Naive thymus-derived CD4-positive, alpha-beta T cell (primary cell): ENCODE measurements at regions not wholly inside any gene's neighbourhood (a gene's known extent, or its start where the extent isn't known, plus 50 kb on each side); places are given as distances from the start of the nearest gene placed in this dataset.

Experiments used
- ATAC-seq: fragments of 150-1000 bp; cut with Tn5 transposase; 2 replicates; pipeline ENCODE4 v1.10.0; 2021; ENCODE audit warnings: mild to moderate bottlenecking, moderate library complexity
- CTCF ChIA-PET: fragments of 350-600 bp; sonication (Branson Sonifier 250); formaldehyde crosslinking; loops from one replicate; lab custom pipeline; 2021; ENCODE audit warnings: antibody characterized with exemption; lab: Charles Lee
- POLR2A ChIA-PET: fragments of 350-600 bp; sonication (Branson Sonifier 250); formaldehyde crosslinking; loops from one replicate; lab custom pipeline; 2021; ENCODE audit warnings: antibody characterized with exemption, inconsistent platforms; lab: Charles Lee
- DNase-seq, 9 donors: peaks; one replicate each; pipeline versions ENCODE4 v3.0.0 to v3.0.0-alpha.2; 2020 to 2022; ENCODE audit warnings: mixed read lengths in 1 of 9
- H3K27ac ChIP-seq: one replicate; pipeline ENCODE4 v1.7.0; 2013; ENCODE audit warnings: mild to moderate bottlenecking, low read depth, low read length, moderate library complexity
- H3K27me3 ChIP-seq, 2 donors: one replicate each; pipeline ENCODE4 v1.7.0; 2013; ENCODE audit warnings: low read length in 2 of 2, mild to moderate bottlenecking in 2 of 2, moderate library complexity in 2 of 2; ENCODE audit not compliant: control insufficient read depth in 2 of 2, insufficient read depth in 2 of 2
- H3K36me3 ChIP-seq, 3 experiments: 1 replicate in 2 of 3; 2 replicates in 1 of 3; pipeline ENCODE4 v1.7.0; 2013; ENCODE audit warnings: low read length in 3 of 3, mild to moderate bottlenecking in 3 of 3, moderate library complexity in 1 of 3; ENCODE audit not compliant: insufficient read depth in 3 of 3, control insufficient read depth in 2 of 3
- H3K4me1 ChIP-seq, 2 donors: one replicate each; pipeline ENCODE4 v1.7.0; 2013; ENCODE audit warnings: low read length in 2 of 2, mild to moderate bottlenecking in 2 of 2, moderate library complexity in 1 of 2; ENCODE audit not compliant: control insufficient read depth in 2 of 2, insufficient read depth in 2 of 2
- H3K4me3 ChIP-seq: 2 replicates; pipeline ENCODE4 v1.7.0; 2013; ENCODE audit warnings: mild to moderate bottlenecking, low read length
- H3K9me3 ChIP-seq, 3 experiments: 1 replicate in 2 of 3; 2 replicates in 1 of 3; pipeline ENCODE4 v1.7.0; 2013; ENCODE audit warnings: low read length in 3 of 3; ENCODE audit not compliant: control insufficient read depth in 2 of 3
- H3K27ac Mint-ChIP-seq, 9 donors: one replicate each; pipeline ENCODE4 v1.8.0; 2020 to 2022; ENCODE audit warnings: mixed read lengths in 9 of 9, mild to moderate bottlenecking in 8 of 9, moderate library complexity in 5 of 9, inconsistent platforms in 2 of 9
- H3K27me3 Mint-ChIP-seq, 5 donors: one replicate each; pipeline ENCODE4 v1.8.0; 2021 to 2022; ENCODE audit warnings: mixed read lengths in 5 of 5, mild to moderate bottlenecking in 1 of 5
- H3K36me3 Mint-ChIP-seq, 5 donors: one replicate each; pipeline ENCODE4 v1.8.0; 2020 to 2022; ENCODE audit warnings: mixed read lengths in 5 of 5, mild to moderate bottlenecking in 3 of 5, inconsistent platforms in 1 of 5
- H3K4me1 Mint-ChIP-seq, 7 donors: one replicate each; pipeline ENCODE4 v1.8.0; 2020 to 2022; ENCODE audit warnings: mixed read lengths in 7 of 7, mild to moderate bottlenecking in 3 of 7, inconsistent platforms in 1 of 7
- H3K4me3 Mint-ChIP-seq, 10 donors: one replicate each; pipeline ENCODE4 v1.8.0; 2020 to 2022; ENCODE audit warnings: mild to moderate bottlenecking in 10 of 10, mixed read lengths in 10 of 10, moderate library complexity in 6 of 10, inconsistent platforms in 2 of 10
- H3K9me3 Mint-ChIP-seq, 11 donors: one replicate each; pipeline ENCODE4 v1.8.0; 2020 to 2022; ENCODE audit warnings: mixed read lengths in 11 of 11, mild to moderate bottlenecking in 4 of 11, inconsistent platforms in 1 of 11, moderate library complexity in 1 of 11
- intact Hi-C, 2 donors: fragments of 100-400 bp; cut with micrococcal nuclease; formaldehyde crosslinking; loops; one replicate each; pipeline ENCODE4 v1.15.1; 2023

GRCh38 chr3:25015599-25015998 is 412.5 kb upstream of the RARB start:
- no peak for ATAC-seq
- ChIA-PET POLR2A (no interaction called here), CTCF (no interaction called here)
- H3K27ac ChIP-seq, result no peak overlapping the region
- no peaks in the 10 kb centered on the region for H3K4me1 ChIP-seq
- H3K36me3 ChIP-seq, result no peaks in the 10 kb centered on the region
- peaks cover 0 to 11% (median 0%) of the 10 kb centered on the region in 5 donors for H3K27me3 Mint-ChIP-seq
- peaks cover 0 to 13% (median 2%) of the 10 kb centered on the region in 11 donors for H3K9me3 Mint-ChIP-seq
- H3K9me3 ChIP-seq, result no peaks in the 10 kb centered on the region
- no peaks in the 10 kb centered on the region for H3K4me1 Mint-ChIP-seq
- no peaks in the 10 kb centered on the region for H3K27me3 ChIP-seq
- no peak for DNase-seq
- no peak overlapping the region for H3K4me3 ChIP-seq
- no peaks in the 10 kb centered on the region for H3K36me3 Mint-ChIP-seq
- no peak overlapping the region for H3K27ac Mint-ChIP-seq
- intact Hi-C loops, result no loop called here
- no peak overlapping the region for H3K4me3 Mint-ChIP-seq

DNA sequence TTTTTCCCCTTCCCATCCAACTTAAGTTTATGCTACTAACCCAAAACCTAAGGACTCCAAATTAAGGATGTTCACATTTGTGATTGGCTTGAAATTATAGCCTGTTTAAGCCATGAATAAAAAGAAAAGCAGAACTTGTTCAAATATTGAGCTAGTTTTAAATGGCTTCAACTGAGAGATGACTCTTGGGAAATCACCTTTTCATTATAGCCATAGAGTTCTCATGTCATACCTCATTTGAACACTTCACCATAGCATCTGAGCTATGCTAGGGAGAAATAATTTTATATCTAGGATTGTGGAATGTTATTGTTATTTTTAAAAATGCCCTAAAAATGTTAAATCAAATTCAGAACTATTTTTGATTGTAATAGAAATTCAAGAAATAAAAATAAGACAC is 409.2 kb upstream of the RARB start:
- no peak overlapping the region for H3K27ac Mint-ChIP-seq
- POLR2A ChIA-PET, result no interaction called here

DNA sequence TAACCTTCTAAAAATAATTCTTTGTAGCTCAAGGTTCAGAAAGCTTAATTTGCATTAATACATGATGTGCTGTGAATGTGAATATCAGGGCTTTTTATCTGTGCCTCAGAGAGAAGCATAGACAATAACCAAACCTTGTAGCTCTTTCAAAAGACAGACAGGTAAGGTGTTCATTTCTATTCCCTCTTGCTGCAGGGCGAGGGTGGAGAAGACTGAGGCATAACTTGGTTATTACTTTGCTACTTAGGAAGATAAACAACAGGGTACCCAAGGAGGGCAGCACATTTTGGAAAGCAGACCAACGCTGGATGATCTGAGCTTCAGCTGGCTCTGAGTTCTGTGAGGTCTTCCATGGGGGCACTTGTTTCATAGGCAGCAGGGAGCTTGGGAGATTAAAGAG is 408.6 kb upstream of the RARB start:
- Histone ChIP-seq H3K4me1 (no peaks in the 10 kb centered on the region), H3K27me3 (no peaks in the 10 kb centered on the region), H3K36me3 (no peaks in the 10 kb centered on the region), H3K27ac (no peak overlapping the region), H3K9me3 (no peaks in the 10 kb centered on the region), H3K4me3 (no peak overlapping the region)
- Mint-ChIP-seq H3K4me3 (no peak overlapping the region), H3K36me3 (no peaks in the 10 kb centered on the region), H3K4me1 (no peaks in the 10 kb centered on the region), H3K27me3 (no peaks in the 10 kb centered on the region), H3K9me3 (peaks cover 0 to 6% (median 1%) of the 10 kb centered on the region in 11 donors), H3K27ac (no peak overlapping the region)
- ATAC-seq (no peak), DNase-seq (no peak)
- intact Hi-C loops, result no loop called here
- ChIA-PET POLR2A (no interaction called here), CTCF (no interaction called here)

More for the DNA sequence above, 409.2 kb upstream of the RARB start:
- Histone ChIP-seq H3K4me1 (no peaks in the 10 kb centered on the region), H3K36me3 (no peaks in the 10 kb centered on the region), H3K4me3 (no peak overlapping the region), H3K27ac (no peak overlapping the region), H3K9me3 (no peaks in the 10 kb centered on the region), H3K27me3 (no peaks in the 10 kb centered on the region)
- no peaks in the 10 kb centered on the region for H3K36me3 Mint-ChIP-seq
- no peaks in the 10 kb centered on the region for H3K27me3 Mint-ChIP-seq
- H3K9me3 Mint-ChIP-seq, result peaks cover 0 to 8% (median 1%) of the 10 kb centered on the region in 11 donors
- CTCF ChIA-PET, result no interaction called here
- no peaks in the 10 kb centered on the region for H3K4me1 Mint-ChIP-seq
- ATAC-seq (no peak), DNase-seq (no peak)
- H3K4me3 Mint-ChIP-seq, result no peak overlapping the region
- intact Hi-C loops, result no loop called here

DNA sequence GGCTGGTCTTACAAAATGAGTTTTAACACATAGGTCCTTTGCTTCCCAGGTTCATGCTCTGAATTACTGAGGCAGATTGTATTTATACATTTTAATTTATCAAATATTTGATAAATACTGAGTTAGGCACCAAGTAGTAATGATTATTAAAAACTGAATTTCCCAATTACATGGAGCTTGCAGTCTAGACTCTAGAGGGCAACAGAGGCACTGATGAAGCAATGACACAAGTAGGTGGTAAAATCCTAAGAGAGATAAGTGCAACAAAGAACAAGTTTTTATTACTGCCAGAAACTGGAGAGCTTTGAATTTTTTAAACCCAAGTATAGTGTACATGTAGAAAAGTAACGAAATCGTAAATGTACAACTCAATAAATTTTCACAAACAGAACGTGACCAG is 406.2 kb upstream of the RARB start:
- no peaks in the 10 kb centered on the region for H3K27me3 Mint-ChIP-seq
- H3K4me3 Mint-ChIP-seq, result no peak overlapping the region
- Histone ChIP-seq H3K4me3 (no peak overlapping the region), H3K9me3 (no peaks in the 10 kb centered on the region), H3K4me1 (no peaks in the 10 kb centered on the region), H3K27me3 (no peaks in the 10 kb centered on the region), H3K36me3 (no peaks in the 10 kb centered on the region), H3K27ac (no peak overlapping the region)
- H3K27ac Mint-ChIP-seq, result no peak overlapping the region
- CTCF ChIA-PET, result no interaction called here
- POLR2A ChIA-PET, result no interaction called here
- ATAC-seq, result no peak
- no peaks in the 10 kb centered on the region for H3K36me3 Mint-ChIP-seq
- H3K4me1 Mint-ChIP-seq, result no peaks in the 10 kb centered on the region
- no peak for DNase-seq
- intact Hi-C loops, result no loop called here
- H3K9me3 Mint-ChIP-seq, result peaks cover 0 to 6% (median 0%) of the 10 kb centered on the region in 11 donors

DNA sequence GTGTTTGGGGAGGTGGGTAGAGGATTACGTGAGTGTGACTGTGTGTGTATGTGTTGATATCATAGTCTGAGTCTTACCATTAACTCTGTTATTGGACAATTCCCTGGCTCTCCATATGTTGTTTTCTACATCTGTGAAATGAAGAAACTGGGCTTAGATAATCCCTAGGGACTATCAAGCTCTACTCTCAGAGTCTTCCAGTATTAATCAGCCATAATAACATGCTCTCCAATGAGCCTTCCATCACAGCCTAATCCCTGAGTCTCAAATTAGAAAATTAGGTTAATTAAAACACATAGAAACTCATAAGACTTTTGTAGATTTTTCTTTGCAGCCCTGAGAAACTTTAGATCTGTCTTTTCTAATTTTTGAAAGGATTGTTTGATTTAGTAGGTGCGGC is 404.2 kb upstream of the RARB start:
- Mint-ChIP-seq H3K36me3 (no peaks in the 10 kb centered on the region), H3K4me1 (no peaks in the 10 kb centered on the region), H3K4me3 (no peak overlapping the region), H3K9me3 (peaks cover 0 to 4% (median 2%) of the 10 kb centered on the region in 11 donors), H3K27ac (no peak overlapping the region), H3K27me3 (no peaks in the 10 kb centered on the region)
- H3K4me1 ChIP-seq, result no peaks in the 10 kb centered on the region
- no peaks in the 10 kb centered on the region for H3K9me3 ChIP-seq
- no peak overlapping the region for H3K27ac ChIP-seq
- intact Hi-C loops, result no loop called here
- ATAC-seq (no peak), DNase-seq (no peak)
- POLR2A ChIA-PET, result no interaction called here
- H3K4me3 ChIP-seq, result no peak overlapping the region
- H3K27me3 ChIP-seq, result no peaks in the 10 kb centered on the region
- H3K36me3 ChIP-seq, result no peaks in the 10 kb centered on the region
- CTCF ChIA-PET, result no interaction called here

GRCh38 chr3:25025236-25025635 is 402.8 kb upstream of the RARB start:
- H3K4me1 ChIP-seq, result no peaks in the 10 kb centered on the region
- Mint-ChIP-seq H3K4me3 (no peak overlapping the region), H3K27me3 (no peaks in the 10 kb centered on the region), H3K4me1 (no peaks in the 10 kb centered on the region), H3K9me3 (peaks cover 0 to 4% (median 1%) of the 10 kb centered on the region in 11 donors), H3K36me3 (no peaks in the 10 kb centered on the region), H3K27ac (no peak overlapping the region)
- no peak overlapping the region for H3K27ac ChIP-seq
- intact Hi-C loops, result no loop called here
- ATAC-seq (no peak), DNase-seq (no peak)
- no peaks in the 10 kb centered on the region for H3K9me3 ChIP-seq
- no peaks in the 10 kb centered on the region for H3K36me3 ChIP-seq
- H3K4me3 ChIP-seq, result no peak overlapping the region
- POLR2A ChIA-PET, result no interaction called here
- CTCF ChIA-PET, result no interaction called here
- H3K27me3 ChIP-seq, result no peaks in the 10 kb centered on the region

GRCh38 chr3:25027650-25028049 is 400.4 kb upstream of the RARB start:
- ChIA-PET CTCF (no interaction called here), POLR2A (no interaction called here)
- Mint-ChIP-seq H3K27me3 (no peaks in the 10 kb centered on the region), H3K4me1 (no peaks in the 10 kb centered on the region), H3K27ac (no peak overlapping the region), H3K36me3 (no peaks in the 10 kb centered on the region), H3K4me3 (no peak overlapping the region), H3K9me3 (peaks cover 0 to 3% (median under 1%) of the 10 kb centered on the region in 11 donors)
- H3K36me3 ChIP-seq, result no peaks in the 10 kb centered on the region
- no peaks in the 10 kb centered on the region for H3K9me3 ChIP-seq
- H3K4me1 ChIP-seq, result no peaks in the 10 kb centered on the region
- intact Hi-C loops, result no loop called here
- no peak overlapping the region for H3K4me3 ChIP-seq
- ATAC-seq, result no peak
- DNase-seq, result no peak
- H3K27me3 ChIP-seq, result no peaks in the 10 kb centered on the region
- H3K27ac ChIP-seq, result no peak overlapping the region
